ENCODE measurements at regions not wholly inside any gene's neighbourhood (a gene's known extent, or its start where the extent isn't known, plus 50 kb on each side); places are given as distances from the start of the nearest gene placed in this dataset.

- Histone ChIP-seq H3K36me3 (ENCODE audit: control insufficient read depth in 2 of 2, extremely low read depth in 1 of 2, insufficient read depth in 2 of 2, low read length in 2 of 2) (no peaks in the 10 kb centered on the region), H3K27me3 (ENCODE audit: control insufficient read depth in 2 of 2, insufficient read depth in 2 of 2, low read length in 2 of 2) (no peaks in the 10 kb centered on the region), H3K4me1 (ENCODE audit: control insufficient read depth, extremely low read depth, insufficient read depth, low read length) (no peaks in the 10 kb centered on the region), H3K27ac (ENCODE audit: insufficient read depth, low read depth, low read length) (no peak overlapping the region), H3K9me3 (replicated peaks; ENCODE audit: control insufficient read depth, insufficient read depth, low read length) (no peaks in the 10 kb centered on the region), H4K20me1 (replicated peaks; ENCODE audit: control insufficient read depth, extremely low read depth, insufficient read depth, low read length) (no peaks in the 10 kb centered on the region), H3K4me3 (replicated peaks in 1 of 3; ENCODE audit: insufficient read depth in 1 of 3, low read depth in 1 of 3, low read length in 3 of 3) (no peak overlapping the region), H3K4me2 (ENCODE audit: insufficient read depth, low read length) (no peak overlapping the region), H3K79me2 (ENCODE audit: control insufficient read depth, insufficient read depth, low read length) (no peaks in the 10 kb centered on the region), H3K9ac (replicated peaks; ENCODE audit: extremely low read depth, insufficient read depth, low read length) (no peak overlapping the region), H2AFZ (ENCODE audit: low read depth, low read length) (no peak overlapping the region), H3K9me1 (replicated peaks; ENCODE audit: control insufficient read depth, extremely low read depth, insufficient read depth, low read length) (no peaks in the 10 kb centered on the region)
- no peak for FAIRE-seq
- CTCF ChIA-PET = no interaction called here
- intact Hi-C loops (cut with micrococcal nuclease) = no loop called here
- TF ChIP-seq JUN (IDR thresholded peaks at IDR 0.05; ENCODE audit: borderline replicate concordance, insufficient read depth, insufficient read length, low read depth) = no peak
- TF ChIP-seq FOS (IDR thresholded peaks at IDR 0.05; ENCODE audit: borderline replicate concordance, insufficient read depth, low read length) = no peak
- TF ChIP-seq, protein P1, sequence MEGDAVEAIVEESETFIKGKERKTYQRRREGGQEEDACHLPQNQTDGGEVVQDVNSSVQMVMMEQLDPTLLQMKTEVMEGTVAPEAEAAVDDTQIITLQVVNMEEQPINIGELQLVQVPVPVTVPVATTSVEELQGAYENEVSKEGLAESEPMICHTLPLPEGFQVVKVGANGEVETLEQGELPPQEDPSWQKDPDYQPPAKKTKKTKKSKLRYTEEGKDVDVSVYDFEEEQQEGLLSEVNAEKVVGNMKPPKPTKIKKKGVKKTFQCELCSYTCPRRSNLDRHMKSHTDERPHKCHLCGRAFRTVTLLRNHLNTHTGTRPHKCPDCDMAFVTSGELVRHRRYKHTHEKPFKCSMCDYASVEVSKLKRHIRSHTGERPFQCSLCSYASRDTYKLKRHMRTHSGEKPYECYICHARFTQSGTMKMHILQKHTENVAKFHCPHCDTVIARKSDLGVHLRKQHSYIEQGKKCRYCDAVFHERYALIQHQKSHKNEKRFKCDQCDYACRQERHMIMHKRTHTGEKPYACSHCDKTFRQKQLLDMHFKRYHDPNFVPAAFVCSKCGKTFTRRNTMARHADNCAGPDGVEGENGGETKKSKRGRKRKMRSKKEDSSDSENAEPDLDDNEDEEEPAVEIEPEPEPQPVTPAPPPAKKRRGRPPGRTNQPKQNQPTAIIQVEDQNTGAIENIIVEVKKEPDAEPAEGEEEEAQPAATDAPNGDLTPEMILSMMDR (IDR thresholded peaks at IDR 0.05; ENCODE audit: extremely low read depth in 1 of 2, insufficient read depth in 1 of 2, low read depth in 1 of 2, low read length in 2 of 2) = no peak
- no peak for TF ChIP-seq MAX (IDR thresholded peaks at IDR 0.05; ENCODE audit: insufficient read depth, insufficient read length)
- no peak for TF ChIP-seq POLR2AphosphoS5 (IDR thresholded peaks at IDR 0.05; ENCODE audit: insufficient read depth, low read depth, low read length)
- no peak for TF ChIP-seq MYC (IDR thresholded peaks at IDR 0.05; ENCODE audit: low read depth, low read length)
- TF ChIP-seq GATA2 (IDR thresholded peaks at IDR 0.05; ENCODE audit: insufficient read depth, insufficient read length, low read depth, low read length) = no peak
- no peak for TF ChIP-seq EZH2 (IDR thresholded peaks at IDR 0.05; ENCODE audit: borderline replicate concordance, low read depth, low read length, severe bottlenecking)
- BruUV-seq (replicated peaks) = no TSS peak
- POLR2A ChIA-PET = no interaction called here
- DNase-seq (ENCODE audit: low read depth, low spot score) = no peak
- dilution Hi-C loops (cut with MboI; ENCODE audit: extremely low pct_ligation_motif_present, low sequenced_read_pairs) = no loop called here
Observed at GRCh38 chr4:108483079-108483478, 137.3 kb upstream of the RPL34 start.

All from endothelial cell of umbilical vein (primary cell).